Right renal cortex interstitium (tissue), 3 donors: ENCODE measurements at regions not wholly inside any gene's neighbourhood (a gene's known extent, or its start where the extent isn't known, plus 50 kb on each side); places are given as distances from the start of the nearest gene placed in this dataset.

Experiments
- DNase-seq, 3 donors: peaks; one replicate each; pipeline ENCODE4 v3.0.0-alpha.2; 2013; ENCODE audit warnings: low read depth in 3 of 3, low spot score in 2 of 3

GRCh38 chr3:34360713-34361112 lies 562.3 kb downstream of the PDCD6IP start:
- DNase-seq: no peak

DNA sequence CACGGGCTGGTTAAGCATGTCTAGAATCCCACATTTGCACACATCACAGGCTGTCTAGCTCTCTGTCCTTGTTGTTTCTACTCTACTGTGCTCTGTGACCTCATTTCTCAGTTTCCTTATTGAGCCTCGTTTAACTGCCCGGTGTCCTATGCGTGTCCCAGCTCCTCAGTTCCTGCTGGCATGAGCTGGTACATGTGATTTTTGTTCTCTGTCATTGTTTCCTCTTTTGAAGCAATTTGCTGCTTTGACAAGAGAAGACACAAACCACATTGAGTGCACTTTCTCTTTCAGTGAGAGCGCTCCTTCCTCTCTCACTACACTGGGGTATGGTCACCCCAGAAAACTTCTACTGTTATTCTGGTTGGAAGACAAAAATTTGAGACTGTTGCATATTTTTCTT lies 563.5 kb downstream of the PDCD6IP start:
- no peak for DNase-seq

DNA sequence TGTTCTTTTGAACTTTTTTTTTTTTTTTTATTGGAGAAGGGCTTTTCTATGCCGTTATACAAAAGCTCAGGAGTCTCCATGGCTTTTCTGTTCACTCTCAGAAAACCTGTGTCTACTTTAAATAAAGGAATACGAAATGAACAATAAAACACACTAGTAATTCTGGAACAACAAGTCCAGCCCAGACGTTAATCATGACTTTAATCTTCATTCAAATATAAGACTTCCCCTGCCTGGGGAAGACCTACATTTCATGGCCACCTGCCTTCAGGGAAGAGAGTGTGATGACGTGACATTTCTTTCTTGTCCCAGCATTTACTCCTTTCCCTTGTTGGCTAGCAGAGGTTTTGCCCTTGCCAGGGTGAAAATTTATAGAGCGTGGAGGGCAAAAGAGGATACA lies 564.5 kb downstream of the PDCD6IP start:
- no peak for DNase-seq

DNA sequence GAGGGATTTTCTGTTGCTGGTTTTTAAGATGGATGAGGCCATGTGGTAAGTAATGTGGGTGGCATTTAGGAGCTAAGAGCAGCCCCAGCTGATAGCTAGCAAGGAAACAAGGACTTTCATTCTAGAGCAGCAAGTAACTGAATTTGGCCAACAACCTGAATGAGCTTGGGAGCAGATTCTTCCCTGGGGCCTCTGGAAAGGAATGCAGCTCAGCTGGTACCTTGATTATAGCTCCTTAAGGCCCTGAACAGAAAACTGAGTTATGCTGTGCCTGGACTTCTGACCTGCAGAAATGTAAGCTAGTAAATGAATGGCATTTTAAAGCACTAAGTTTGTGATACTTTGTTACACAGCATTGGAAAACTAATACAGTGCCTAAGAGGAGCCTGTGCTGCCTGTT lies 565.5 kb downstream of the PDCD6IP start:
- no peak for DNase-seq

- DNase-seq: no peak
Measured at GRCh38 chr3:34364335-34364734, 565.9 kb downstream of the PDCD6IP start.

GRCh38 chr3:34365231-34365630 lies 566.8 kb downstream of the PDCD6IP start:
- no peak for DNase-seq

- DNase-seq: no peak
Measured at GRCh38 chr3:34365771-34366170, 567.3 kb downstream of the PDCD6IP start.

DNA sequence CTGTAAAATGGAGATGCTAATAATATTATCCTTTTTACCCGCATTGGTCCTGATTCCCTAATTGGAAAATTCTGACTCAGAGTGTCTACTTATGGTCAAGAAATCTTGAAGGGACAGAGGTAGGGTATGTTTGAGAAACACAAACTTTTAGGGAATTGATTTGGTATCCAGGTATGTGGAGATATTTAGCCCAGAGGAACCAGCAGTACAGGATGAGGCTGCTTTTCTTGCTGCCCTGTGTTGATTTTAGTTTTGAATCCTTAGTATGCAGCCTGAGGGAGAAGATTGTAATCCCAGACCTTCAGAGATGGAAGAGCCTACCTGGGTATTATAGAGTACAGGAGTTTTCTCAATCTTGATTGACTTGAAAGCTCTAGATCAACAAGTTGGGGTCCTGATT lies 569.1 kb downstream of the PDCD6IP start:
- DNase-seq: no peak

GRCh38 chr3:34374521-34374920 lies 576.1 kb downstream of the PDCD6IP start:
- DNase-seq: no peak

- DNase-seq: no peak
Measured at GRCh38 chr3:34376691-34377090, 578.3 kb downstream of the PDCD6IP start.

DNA sequence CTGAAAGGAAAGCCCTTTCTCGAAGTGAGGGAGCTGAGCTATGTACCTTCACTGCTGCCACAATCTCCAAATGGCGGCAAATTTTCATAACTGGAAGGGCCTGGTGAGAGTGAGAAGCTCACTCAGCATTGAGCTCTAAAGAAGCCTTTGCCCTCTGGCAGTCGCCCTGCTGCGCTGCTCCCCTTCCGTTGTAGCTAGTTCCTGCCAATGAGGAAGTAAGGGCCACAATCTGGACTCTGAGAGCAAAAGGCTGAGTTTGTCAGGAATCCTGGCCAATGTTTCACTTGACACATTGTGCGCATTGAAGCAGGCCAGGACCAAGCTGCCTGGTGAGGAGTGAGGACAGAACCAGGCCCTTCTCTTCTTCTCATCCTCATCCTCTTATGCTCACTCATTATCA lies 579.5 kb downstream of the PDCD6IP start:
- DNase-seq: no peak

DNA sequence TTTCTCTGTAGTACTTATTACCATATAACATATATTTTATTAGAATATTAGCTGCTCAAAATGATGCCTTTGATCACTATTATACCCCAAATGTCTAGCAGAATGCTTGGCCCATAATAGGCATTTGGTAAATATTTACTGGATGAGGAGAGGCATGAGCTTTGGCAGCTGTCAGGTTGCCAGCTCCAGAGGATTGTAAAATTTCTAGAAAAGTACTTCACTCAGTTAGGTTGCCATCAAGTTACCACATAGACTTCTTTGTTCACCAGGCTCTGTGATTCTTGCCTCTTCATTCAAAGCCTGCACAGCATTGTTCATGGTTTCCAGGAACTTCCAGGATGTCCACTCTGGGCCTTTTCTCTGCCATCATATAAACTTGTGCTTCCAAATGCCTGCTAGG lies 582.8 kb downstream of the PDCD6IP start:
- DNase-seq: no peak

GRCh38 chr3:34382859-34383258 lies 584.4 kb downstream of the PDCD6IP start:
- no peak for DNase-seq

DNA sequence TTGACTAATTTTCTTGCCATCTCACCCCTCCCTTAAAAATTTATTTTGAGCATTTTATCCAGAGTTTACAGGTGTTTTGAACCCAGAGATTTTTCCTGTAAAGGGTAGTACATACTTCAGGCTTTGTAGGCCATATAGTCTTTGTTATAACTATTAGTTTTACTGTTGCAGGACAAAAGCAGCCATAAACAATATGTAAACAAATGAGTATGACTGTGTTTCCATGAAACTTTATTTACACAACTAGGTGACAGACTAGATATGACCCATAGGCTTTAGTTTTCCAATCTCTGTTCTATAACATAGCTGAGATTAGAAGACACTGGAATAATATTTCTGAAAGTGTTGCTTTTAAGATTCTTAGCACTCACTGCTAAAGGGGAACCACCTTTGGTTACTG lies 587.9 kb downstream of the PDCD6IP start:
- DNase-seq: no peak

GRCh38 chr3:34387826-34388564 lies 589.6 kb downstream of the PDCD6IP start:
- DNase-seq: no peak

DNA sequence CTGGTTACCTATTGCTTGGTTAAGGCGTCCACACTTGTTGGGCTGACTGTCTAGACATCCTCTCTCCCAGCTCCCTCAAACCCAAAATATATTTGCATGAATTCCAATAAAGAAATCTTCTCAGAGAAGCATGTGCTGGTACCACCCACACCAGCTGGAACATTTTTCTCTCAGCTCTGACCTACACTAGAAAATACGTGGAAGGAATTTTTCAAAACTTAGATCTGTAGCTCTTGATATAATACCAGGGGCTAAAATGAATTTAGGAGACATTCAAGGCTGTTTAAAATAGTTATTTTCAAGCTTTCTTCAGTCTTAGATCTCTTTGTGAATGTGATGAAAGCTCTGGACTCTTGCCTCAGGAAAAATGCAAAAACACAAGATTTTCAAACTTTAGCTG lies 590.4 kb downstream of the PDCD6IP start:
- no peak for DNase-seq

- DNase-seq: no peak
Measured at GRCh38 chr3:34394978-34395748, 596.7 kb downstream of the PDCD6IP start.

GRCh38 chr3:34396288-34396687 lies 597.9 kb downstream of the PDCD6IP start:
- no peak for DNase-seq

- DNase-seq: no peak
Measured at GRCh38 chr3:34396956-34397355, 598.5 kb downstream of the PDCD6IP start.

DNA sequence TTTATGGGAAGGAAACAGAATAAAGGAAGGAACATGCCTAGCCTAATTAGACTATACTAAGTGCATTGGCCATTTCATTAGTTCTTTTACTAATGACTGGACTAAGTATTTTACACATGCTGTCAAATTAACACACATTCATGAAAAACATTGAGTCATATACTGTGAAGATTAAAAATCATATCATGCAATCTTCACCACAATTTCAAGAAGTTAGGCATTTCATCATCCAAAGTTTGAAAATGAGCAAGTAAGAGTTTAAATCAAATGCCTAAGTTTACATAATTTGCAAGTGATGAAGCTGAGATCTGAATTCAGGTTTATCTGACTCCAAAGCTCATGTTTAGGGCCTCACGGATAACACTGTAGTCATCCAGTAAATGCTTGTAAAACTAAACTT lies 601.0 kb downstream of the PDCD6IP start:
- no peak for DNase-seq

GRCh38 chr3:34405159-34405558 lies 606.7 kb downstream of the PDCD6IP start:
- DNase-seq: no peak

DNA sequence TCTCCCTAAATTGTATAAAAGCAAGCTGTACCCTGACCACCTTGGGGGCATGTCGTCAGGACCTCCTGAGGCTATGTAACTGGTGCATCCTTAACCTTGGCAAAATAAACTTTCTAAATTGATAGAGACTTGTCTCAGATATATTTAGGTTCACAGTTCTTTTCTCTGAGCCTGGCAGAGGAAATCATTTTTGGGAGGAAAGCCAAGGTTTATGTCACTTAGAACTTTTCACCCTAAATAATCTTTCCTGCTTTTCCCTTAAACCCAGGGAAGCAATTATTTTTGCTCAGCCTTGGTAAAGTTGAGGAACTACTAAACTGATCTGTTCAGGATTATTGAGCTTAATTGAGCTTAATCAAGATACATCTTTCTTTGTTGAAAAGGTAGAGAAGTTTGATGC lies 608.9 kb downstream of the PDCD6IP start:
- DNase-seq: no peak
